ENCODE measurements at regions not wholly inside any gene's neighbourhood (a gene's known extent, or its start where the extent isn't known, plus 50 kb on each side); places are given as distances from the start of the nearest gene placed in this dataset.

DNA sequence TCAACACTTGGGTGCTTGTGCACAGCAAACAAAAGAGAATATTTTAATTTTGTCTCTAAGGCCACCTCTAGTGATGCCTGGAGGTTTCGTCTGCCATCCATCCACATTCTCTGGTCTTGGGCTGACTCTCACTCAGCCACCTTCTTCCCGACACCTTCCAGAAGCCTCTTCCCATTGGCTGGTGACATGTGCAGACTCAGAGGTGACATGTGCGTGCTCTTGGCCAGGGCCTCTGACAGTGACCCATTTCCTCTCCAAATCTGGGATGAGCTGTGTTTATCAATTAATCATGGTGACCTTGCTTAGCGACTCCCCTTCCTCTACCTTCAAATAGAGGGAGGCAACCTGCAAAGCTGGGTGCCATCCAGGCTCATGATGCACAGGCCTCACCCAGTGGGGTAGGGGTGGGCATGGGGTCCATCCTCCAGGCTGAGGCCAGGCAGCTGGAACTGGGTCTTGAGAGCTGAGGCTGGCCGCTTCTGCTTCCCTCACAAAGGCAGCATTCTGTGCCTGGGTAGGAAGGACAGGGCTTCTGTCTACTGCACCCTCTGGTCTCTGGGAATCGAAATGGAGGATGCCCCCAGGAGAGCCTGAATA, 91.8 kb downstream of the DHCR7 start:
- DNase-seq = no peak

DNA sequence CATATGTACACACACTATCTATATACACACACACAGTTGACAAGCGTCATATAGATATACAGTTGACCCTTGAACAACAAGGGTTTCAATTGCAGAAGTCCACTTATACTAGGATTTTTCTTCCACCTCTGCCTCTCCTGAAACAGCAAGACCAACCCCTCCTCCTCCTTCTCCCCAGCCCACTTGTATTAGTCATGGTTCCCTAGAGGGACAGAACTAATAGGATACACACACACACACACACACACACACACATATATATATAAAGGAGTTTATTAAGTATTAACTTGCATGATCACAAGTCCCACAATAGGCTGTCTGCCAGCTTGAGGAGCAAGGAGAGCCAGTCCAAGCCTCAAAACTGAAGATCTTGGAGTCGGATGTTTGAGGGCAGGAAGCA, 92.9 kb downstream of the DHCR7 start:
- DNase-seq = no peak

DNA sequence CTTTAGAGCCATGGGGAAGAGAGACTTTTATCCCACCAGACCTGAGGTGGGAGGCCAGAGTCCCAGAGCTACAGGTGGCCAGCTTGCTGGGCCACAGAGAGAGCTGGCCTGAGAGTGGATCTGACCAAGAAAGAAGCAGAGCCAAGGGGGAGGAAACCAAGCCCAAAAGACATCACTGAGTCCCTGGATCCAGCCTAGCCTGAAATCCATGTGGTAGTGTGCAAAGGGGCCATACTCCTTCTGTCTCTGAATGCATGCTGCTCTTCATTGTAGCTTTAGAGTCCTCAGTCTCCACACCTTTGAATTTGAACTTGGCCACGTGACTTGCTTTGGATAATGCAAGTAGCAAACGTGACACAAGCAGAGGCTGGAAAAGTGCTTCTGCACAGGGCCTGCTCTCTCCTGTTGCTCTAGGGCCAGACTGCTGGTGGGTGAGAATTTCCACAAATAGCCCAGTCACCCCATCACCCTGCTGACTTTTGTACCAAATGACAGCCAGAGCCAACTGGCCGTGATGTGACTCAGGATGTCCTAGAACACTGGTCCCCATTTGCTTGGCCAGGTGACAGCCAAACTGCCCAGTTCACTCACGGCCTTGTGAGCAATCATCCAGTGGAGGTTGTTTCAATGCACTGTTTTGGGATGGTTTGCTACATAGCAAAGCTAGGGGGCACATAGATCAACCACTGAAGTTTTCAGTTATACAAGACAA, 93.6 kb downstream of the DHCR7 start:
- no peak for DNase-seq

DNA sequence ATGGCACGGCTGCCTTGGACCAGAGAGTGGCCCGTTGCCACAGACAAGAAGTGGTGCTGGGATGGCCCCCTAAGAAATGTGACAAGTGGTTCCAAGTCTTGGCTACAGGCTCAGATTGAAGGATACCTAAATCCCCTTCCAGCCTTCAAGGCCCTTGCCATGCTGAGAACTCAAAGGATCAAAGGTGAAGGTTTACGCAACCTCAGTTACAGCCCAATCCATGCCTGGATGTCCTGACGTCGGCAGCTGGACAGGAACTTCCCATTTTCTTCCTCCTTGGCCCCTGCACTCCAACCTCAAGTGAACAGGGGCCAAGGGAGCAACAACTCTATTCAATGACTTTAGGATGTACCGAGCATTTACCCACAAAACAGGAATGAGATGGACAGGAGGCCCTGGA, 95.4 kb downstream of the DHCR7 start:
- no peak for DNase-seq

DNA sequence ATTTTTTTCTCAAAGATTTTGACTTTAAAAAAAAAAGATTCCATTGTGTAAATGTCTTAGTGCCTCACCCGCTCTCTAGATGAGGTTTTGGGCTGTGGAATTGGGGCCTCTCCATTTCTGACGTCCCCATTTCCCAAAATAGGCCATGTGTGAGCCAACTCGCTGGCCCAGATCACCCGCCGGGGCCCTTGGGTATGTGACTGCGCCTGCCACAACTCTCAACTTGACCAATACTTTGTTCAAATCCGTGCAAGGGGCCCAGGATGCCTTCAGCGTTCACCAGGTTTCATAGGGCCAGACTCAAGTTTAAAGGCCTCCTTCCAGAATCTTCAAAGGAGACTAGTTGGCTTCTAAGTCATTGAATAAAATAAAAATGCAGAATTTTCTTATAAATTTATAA, 96.0 kb downstream of the DHCR7 start:
- DNase-seq = no peak

DNA sequence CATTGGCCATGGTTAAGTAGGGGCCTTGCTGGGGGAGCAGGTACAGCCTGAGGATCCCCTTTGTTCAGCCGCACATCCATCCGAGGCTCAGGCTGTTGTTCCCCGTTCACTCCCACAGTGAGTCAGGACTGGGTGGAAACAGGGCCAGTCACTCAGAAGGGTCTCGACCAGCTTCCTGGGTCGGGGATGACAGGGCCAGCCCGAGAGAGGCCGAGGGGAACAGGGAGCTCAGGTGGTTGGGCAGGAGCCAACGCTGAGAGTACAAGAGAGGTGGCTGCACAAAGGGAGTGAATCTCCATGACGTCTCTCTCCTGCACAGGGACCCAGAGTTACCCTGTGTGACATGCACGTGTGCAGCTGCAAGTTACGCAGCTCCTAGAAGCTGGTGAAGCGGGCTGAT, 97.2 kb upstream of the SHANK2 start:
- no peak for DNase-seq

DNA sequence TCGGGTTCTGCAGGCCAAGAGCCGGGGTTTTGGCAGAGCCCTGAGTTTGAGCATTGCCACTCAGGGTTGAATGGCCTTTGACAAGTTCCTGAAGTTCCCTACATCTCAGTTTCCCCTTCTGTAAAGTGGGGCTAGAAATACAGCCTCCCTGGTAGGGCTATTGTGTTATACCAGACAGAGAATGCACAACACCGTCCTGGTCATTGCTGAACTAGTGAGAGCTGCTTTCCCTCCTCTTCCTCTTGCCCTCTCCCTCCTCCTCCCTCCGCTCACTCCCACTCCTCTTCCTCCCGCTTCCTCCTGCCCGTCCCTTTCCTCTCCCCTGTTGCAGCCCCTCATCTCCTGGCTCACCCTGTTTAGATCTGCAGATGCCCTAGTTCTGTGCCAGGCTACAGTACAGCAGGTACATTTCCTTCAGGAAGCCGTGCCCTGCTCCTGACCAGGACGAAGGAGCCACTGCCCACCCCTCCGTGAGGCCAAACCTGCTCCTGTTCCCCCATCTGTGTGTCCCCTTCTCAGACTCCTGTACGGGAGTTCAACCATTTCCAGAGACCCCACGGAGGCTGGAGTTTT, 91.5 kb upstream of the SHANK2 start:
- no peak for DNase-seq

DNA sequence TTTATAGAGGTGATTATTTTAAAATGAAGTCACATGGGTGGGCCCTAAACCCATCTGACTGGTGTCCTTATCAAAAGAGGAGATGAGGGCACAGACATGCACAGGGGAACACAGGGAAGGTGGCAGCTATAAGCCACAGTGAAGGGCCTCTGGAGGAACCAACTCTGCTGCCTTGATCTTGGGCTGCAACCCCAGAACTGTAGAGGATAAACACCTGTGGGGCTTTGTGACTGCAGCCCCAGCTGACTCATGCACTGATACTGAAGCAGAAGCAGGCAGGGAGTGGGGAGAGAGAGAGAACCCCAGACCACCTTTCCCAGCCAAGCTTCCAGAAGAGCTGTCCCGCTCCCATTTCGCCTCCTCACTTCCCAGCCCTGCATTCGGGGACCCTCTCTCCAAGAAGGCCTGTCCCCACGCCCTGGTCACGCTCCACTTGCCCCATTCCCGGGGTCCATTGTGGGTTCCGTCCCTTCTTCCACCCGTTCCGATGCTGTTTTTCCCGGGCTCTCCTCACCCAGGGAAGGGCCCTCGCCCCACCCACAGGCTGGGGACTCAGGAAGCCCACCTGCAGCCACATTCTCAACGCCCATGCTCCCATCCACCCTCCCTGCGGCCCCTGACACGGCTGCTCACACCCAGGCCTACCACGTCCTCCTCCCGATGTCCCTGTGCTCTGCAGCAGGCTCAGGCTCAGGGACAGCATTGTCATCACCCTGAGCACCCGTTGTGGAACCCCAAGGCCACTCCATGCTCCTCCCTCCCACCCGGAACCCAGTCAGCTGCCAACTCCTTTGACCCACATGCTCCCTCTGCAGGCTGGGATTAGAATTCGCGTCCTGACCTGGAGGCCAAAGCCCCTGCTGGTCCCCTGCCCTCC, 90.8 kb upstream of the SHANK2 start:
- DNase-seq = no peak

DNA sequence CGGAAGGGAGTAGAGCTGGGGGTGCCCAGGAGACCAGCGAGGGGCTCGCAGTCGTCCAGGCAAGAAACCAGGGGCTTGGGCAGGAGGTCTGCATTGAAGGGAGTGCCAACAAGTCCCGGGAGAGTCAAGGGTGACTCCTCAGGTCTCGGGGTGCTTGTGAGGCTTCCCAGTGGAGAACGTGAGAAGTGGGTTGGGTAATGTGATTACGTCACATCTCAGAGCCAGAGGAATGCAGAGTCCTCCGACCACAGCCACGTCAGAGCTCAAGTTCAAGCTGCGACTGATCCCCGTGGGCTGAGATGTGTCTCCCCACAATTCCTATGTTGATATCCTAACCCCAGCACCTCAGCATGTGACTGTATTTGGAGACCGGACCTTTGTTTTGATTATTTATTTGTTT, 89.7 kb upstream of the SHANK2 start:
- DNase-seq = no peak

DNA sequence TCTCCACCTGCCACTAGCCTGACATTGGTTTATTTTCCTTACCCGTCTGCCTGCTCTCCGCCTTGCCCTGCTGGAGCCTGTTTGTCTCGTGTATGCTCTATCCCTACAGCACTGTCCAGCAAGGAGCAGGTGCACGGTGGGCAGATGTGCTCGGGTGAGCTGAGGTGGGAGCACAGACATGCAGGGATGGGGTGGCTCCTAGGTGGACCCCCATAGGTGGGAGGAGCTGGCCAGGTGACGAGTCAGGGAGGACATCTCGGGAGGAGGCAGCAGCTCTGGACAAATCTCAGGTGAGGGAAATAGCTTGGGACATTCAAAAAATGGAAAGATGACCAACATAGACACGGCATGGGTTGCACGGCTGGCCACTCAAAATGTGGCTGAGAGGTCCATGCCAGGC, 89.2 kb upstream of the SHANK2 start:
- no peak for DNase-seq

DNA sequence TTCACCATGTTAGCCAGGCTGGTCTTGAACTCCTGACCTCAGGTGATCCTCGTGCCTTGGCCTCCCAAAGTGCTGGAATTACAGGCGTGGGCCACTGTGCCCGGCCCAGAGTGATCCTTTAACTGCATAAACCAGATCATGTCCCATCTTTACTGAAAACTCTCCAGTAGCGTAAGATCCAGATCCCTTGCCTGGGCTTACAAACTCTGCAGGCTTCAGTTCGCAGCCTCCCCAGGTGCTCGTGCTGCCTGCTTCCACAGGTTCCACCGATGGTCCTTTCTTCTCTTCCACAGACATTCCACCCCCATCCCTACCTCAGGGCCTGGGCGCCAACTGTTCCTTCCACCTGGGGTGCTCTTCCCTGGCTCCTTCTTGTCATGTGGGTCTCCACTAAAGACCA, 88.8 kb upstream of the SHANK2 start:
- no peak for DNase-seq

DNA sequence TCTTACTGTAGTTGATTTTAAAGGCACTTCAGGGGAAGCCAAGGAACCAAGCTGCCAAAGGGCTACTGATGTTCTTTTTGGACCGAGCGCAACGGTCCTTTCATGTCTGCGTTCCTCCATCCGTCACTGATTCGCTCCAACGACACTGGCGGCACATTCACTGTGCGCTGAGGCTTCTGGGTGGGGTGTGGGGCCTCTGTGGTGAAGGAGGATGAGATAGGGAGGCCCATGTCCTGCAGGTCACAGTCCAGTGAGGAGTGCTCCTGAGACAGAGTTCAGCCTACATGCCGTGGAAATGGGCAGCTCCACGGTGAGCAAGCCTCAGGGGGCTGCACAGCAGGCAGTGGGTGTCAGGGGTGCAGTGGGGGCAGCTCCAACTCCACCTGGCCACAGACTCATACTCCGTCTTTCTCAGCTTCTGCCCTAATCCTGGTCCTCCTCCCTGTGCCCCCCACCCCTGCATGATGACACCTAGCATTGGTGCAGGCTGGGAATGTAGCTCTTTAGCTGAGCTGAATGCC, 87.8 kb upstream of the SHANK2 start:
- no peak for DNase-seq

DNA sequence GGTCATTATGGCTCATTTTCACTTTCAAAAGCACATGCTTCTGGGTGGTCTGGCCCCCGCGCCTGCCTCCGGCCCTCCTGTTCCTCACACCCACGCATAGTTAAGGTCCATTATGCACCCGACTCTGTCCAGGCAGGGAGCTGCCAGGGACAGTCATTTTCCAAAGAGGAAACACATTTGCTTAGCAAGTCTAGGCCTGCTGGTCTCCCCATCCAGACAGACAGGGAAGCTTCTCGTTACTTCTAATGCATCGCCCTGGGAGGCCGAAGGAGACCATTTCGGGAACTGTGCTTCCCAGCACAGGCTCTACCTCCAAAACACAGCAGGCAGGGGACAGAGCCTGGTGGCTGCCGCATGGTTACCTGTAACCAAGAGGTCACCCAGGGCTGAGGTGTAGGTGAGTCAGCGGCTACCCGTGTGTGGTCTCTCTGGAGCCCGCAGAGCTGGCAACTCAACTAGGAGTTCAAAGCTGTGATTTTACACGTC, 87.1 kb upstream of the SHANK2 start:
- DNase-seq = no peak

DNA sequence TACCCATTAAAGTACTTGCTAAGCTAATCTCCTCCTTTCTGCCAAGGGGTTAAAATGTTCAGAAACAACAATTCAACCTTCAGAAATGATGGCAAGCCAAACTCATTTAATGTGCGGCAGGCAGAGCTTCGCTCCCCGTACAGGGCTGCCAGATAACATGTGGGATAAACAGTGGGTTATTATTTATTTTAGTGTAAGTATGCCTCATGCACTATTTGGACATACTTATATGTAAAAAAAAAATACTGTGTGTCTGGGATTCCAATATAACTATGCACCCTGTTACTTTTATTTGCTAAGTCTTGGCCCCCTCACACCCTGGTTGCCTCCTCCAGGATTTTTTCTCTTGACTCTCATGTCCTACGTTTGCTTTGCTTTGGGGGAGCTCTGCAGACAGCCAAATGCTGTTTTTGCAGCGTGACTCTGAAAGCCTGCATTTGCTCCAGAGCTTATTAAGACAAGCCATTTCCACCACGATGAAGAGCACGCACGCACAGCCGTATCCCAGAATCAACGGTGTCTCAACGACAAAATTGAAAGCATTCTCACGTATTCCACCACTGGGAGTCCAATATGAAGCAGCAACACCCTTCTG, 86.5 kb upstream of the SHANK2 start:
- DNase-seq = no peak

DNA sequence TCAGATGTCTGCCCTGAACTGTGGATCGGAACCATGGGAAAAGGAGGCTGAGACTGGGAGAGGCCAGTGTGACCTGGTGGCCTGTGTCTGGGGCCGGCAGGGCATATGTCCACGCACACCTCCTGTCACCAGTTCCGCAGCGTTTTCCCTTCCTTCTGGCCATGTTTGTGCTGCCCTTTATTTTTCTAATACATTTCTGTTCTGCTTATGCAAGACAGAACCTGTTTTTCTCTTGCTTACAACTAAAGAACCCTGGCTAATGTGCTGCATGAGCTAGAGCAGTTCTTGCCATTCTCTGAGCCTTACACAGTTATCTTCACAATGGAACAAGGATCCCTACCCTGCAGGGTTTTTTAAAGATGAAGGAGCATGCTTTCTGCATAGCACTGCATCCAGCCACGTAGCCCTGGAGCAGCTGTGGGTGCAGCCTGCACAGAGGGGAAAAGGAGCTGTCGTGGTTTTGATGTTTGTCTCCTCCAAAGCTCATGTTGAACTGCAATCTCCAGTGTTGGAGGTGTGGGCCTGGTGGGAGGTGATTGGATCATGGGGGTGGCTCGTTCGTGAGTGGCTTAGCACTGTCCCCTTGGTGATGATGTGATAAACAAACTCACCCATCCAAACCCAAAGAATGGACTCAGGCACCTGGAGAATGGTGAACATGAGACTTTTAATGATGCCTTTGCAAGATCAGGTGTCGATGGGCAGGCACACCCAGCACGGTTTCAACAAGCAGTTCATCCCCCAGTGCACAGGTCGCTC, 84.8 kb upstream of the SHANK2 start:
- DNase-seq = no peak

DNA sequence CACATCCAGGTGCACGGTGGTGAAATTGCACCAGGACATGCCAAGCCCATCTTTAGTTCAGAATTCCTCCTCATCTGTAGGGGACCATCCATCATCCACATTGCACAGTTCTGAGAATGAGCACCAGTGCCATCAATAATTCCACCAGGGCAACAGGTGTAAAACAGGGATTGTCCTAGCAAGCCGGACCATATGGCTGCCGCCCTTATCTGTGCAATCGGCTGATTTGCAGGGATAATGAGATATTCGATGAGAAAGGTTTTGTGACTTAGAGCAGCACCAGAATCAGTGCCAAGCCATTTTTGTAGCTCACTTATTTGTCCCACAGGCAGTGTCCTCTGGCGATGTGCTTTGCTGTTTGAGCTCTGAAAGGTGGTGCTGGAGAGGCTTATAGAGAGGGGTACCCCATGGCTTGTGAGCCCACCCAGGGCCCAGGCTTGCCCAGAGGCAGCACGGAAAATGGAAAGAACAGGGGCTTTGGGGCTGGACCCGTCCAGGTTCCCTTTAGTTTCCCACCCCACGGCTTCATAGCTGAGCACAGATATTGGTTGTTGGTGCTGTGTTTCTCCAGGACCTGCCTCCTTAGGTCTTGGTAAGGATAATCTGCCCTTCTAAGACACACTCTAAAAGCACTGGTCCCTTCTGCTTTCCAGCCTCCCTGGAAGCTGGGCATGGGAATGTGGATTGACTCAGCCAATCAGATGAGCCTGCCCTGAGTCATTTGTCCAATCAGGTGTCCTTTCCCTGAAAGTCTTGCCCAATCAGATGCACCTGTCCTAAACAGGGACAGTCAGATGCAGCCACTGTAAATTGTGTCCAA, 84.0 kb upstream of the SHANK2 start:
- no peak for DNase-seq

DNA sequence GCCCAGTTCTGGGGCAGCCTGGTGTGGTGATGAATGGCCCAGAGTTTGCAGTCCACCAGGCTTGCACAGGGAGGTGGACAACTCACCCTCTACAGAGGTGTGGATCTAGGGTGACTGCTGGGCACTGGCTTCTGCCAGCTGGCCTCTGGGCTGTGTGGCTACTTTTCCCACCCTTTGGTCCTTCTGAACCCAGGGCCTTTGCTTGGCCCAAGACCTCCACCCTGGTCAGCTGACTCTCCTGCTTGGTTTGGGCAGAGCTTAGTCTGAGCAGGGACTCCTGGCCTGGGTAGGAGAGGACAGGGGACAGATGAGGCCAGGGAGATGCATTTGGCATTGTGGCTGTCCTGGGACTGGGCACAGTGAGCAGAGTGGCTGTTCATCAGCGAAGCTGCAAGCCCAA, 83.0 kb upstream of the SHANK2 start:
- no peak for DNase-seq

DNA sequence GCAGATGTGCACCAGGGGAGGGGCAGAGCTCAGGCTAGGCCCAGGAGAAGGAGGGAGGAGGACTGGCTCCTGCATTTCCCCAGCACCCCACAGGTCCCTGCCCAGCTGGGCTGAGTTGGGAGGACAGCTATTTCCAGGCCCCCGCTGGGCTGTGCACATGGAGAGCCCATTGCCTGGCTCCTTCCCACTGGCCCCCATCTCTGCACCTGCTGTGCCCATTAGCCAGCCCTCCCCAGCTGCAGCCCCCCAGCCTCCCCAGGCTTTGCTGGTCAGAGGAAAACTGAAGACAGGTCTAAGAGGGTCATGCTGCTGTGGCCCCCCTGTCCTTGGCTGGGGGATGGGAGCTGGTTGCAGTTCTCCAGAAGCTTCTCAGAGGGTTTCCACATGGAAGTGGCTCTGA, 81.8 kb upstream of the SHANK2 start:
- DNase-seq = no peak

DNA sequence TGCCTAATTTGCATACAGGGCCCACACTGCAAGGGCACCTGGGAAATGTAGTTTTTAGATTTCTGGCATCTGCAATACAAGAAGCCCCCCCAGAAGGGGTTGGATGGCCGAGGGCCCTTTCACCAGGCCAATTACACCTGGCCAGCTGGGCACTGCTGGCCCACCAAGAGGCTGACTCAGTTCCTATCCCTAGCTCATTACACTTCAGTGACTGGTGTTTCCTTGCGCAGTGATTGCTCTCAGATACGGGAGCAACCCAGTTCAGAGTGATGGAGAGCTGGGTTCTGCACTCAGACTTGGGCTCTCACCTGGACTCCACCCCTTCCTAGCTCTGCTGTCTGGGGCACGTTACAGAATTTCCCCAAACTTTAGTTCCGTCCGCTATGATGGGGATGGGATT, 81.1 kb upstream of the SHANK2 start:
- no peak for DNase-seq

DNA sequence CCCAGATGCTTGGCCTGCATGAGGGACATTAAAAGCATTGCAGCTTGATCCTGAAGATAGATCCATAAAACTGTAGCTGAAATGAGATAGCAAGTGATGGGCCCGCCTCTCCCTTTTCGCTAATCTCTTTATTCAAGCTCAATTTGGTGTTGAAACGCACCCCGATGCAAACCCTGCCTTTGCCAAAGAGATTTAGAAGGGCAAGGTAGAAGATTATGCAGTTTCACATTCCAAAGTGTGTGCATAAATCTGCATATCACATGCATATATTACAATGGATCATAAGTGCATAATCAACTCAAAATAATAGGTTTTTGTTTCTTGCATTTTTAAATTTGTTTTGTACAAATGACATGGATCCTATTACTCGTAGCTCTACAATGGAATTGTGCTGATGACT, 80.1 kb upstream of the SHANK2 start:
- no peak for DNase-seq

DNA sequence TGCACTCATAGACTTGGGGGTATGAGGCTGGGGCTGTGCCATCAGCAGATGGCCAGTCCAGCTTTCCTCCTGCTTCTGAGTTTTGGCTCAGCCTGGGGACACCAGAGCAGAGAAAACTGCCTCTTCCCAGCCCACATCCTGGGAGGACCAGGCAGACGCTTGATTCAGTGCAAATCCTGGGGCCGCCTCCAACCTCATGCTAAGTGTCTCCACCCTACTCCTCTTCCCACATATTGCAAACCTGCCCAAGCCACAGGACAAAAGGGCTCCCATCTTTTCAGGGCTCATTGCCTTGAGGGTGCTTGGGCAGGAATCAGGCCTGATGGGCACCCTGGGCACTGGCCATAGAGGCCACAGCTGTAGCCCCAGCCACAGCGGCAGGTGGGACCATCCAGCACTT, 79.7 kb upstream of the SHANK2 start:
- DNase-seq = no peak

Data from MV-4-11 (cell line).